Aorta (tissue), 5 donors: ENCODE measurements at regions not wholly inside any gene's neighbourhood (a gene's known extent, or its start where the extent isn't known, plus 50 kb on each side); places are given as distances from the start of the nearest gene placed in this dataset.
"Not testable (repeated sequence)": the region's sequence is repeated elsewhere in the genome, so short reads cannot be mapped to it uniquely, and the experiment has no call there.

Source experiments
- ATAC-seq: fragments of 200-7000 bp; cut with Tn5 transposase; one replicate; pipeline ENCODE4 v1.9.1; 2022; ENCODE audit warnings: moderate library complexity; ENCODE audit not compliant: low FRiP score
- DNase-seq, 2 donors: peaks; one replicate each; pipeline ENCODE4 v3.0.0-alpha.2; 2020
- H3K27ac ChIP-seq, 2 donors: one replicate each; pipeline ENCODE4 v1.5.1; 2013; ENCODE audit warnings: low read length in 2 of 2, mild to moderate bottlenecking in 2 of 2, moderate library complexity in 2 of 2, control low read depth in 1 of 2, inconsistent platforms in 1 of 2, low read depth in 1 of 2
- H3K27me3 ChIP-seq, 2 donors: one replicate each; pipeline ENCODE4 v1.6.1; 2013; ENCODE audit warnings: control low read depth in 1 of 2, low read length in 1 of 2, mild to moderate bottlenecking in 1 of 2, moderate library complexity in 1 of 2; ENCODE audit not compliant: insufficient read depth in 2 of 2, control insufficient read depth in 1 of 2
- H3K36me3 ChIP-seq, 2 donors: one replicate each; pipeline ENCODE4 v1.6.1; 2013; ENCODE audit warnings: control low read depth in 1 of 2, low read length in 1 of 2, mild to moderate bottlenecking in 1 of 2; ENCODE audit not compliant: insufficient read depth in 2 of 2, control insufficient read depth in 1 of 2
- H3K4me1 ChIP-seq, 2 donors: one replicate each; pipeline ENCODE4 v1.6.1; 2013; ENCODE audit warnings: low read length in 2 of 2, control low read depth in 1 of 2, mild to moderate bottlenecking in 1 of 2, moderate library complexity in 1 of 2; ENCODE audit not compliant: insufficient read depth in 2 of 2, control insufficient read depth in 1 of 2
- H3K4me3 ChIP-seq, 2 donors: one replicate each; pipeline ENCODE4 v1.5.1; 2013; ENCODE audit warnings: low read length in 2 of 2, control low read depth in 1 of 2, mild to moderate bottlenecking in 1 of 2
- H3K9me3 ChIP-seq: one replicate; pipeline ENCODE4 v1.6.1; 2013; ENCODE audit warnings: mild to moderate bottlenecking, low read length; ENCODE audit not compliant: control insufficient read depth
- WGBS, 2 donors: extraction: QIAGEN DNeasy Blood & Tissue Kit; methylation state at CpG; one replicate each; pipeline ENCODE4 v1.1.7; 2013; 5-methylcytosine and 5-hydroxymethylcytosine counted together
- intact Hi-C, 2 donors: fragments of 100-400 bp; cut with DNase I; formaldehyde crosslinking; loops; one replicate each; pipeline versions ENCODE4 v1.14.2 to v1.15.0; 2022
- donor health status: healthy with polysubstance abuse.
- donor health status: Bipolar disorder and iron deficiency.
- donor health status: DM: no; HTN: no; CAD: no.
- donor health status: DM: no; HTN: no; CAD: no.
- donor health status: DM: yes; HTN: yes; CAD: no.

- no peak for ATAC-seq
- Histone ChIP-seq H3K4me3 (no peak overlapping the region), H3K36me3 (no peaks in the 10 kb centered on the region), H3K9me3 (no peaks in the 10 kb centered on the region), H3K27ac (no peak overlapping the region), H3K27me3 (no peaks in the 10 kb centered on the region), H3K4me1 (no peaks in the 10 kb centered on the region)
- intact Hi-C loops, result no loop called here
- WGBS, 2 donors, result 80 to 90% methylated on average over 6 of the region's 6 CpGs
- peak in 1 of 2 donors; percentile 27 for DNase-seq
Measured at GRCh38 chr22:23497016-23497885, 82.8 kb downstream of the IGLL1 start.

DNA sequence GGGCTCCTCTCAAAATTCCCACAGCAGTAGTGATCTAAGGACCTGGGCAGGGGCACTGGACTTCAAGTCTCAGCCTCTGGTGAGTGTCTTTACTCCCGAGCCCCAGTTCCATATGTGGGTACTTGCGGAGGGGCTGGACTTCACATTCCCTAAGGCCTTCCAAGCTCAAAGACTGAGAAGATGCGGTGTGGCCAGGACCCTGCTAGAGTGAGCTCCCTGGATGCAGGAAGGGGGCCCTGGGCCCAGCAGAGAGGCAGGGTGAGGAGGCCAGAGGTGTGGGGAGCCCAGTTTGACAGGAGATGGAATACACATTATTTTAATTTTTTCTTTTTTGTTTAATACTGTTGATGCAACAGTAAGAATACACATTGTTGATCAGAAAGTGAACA lies 83.7 kb downstream of the IGLL1 start:
- H3K4me3 ChIP-seq, result no peak overlapping the region
- WGBS, 2 donors, result 75 to 86% methylated on average over 3 of the region's 3 CpGs
- no peaks in the 10 kb centered on the region for H3K36me3 ChIP-seq
- H3K27ac ChIP-seq, result no peak overlapping the region
- H3K27me3 ChIP-seq, result no peaks in the 10 kb centered on the region
- intact Hi-C loops, result no loop called here
- peak in 1 of 2 donors; percentile 45 for DNase-seq
- H3K9me3 ChIP-seq, result no peaks in the 10 kb centered on the region
- ATAC-seq, result no peak
- no peaks in the 10 kb centered on the region for H3K4me1 ChIP-seq

- WGBS, 2 donors, result 70 to 73% methylated on average over 10 of the region's 10 CpGs
- Histone ChIP-seq H3K27me3 (no peaks in the 10 kb centered on the region), H3K27ac (no peak overlapping the region), H3K36me3 (no peaks in the 10 kb centered on the region), H3K4me1 (no peaks in the 10 kb centered on the region), H3K9me3 (no peaks in the 10 kb centered on the region), H3K4me3 (no peak overlapping the region)
- intact Hi-C loops, result no loop called here
- DNase-seq (peak in 1 of 2 donors; percentile 43), ATAC-seq (no peak)
Measured at GRCh38 chr22:23495614-23496444, 84.3 kb downstream of the IGLL1 start.

DNA sequence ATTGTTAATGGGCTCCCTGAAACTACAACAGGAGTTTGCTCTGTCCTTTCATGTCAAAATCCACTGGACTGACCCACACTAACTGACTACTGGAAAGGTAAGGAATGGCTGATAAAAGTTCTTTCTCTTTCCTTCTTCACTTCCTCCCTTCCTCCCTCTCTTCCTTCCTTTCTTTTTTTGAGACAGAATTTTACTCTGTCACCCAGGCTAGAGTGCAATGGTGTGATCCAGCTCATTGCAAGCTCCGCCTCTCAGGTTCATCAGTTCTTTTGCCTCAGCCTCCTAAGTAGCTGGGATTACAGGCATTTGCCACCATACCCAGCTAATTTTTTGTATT lies 85.2 kb downstream of the IGLL1 start:
- no peak overlapping the region for H3K27ac ChIP-seq
- H3K27me3 ChIP-seq, result no peaks in the 10 kb centered on the region
- H3K4me1 ChIP-seq, result no peaks in the 10 kb centered on the region
- no peaks in the 10 kb centered on the region for H3K9me3 ChIP-seq
- 99 to 100% methylated on average over 1 of the region's 1 CpG for WGBS, 2 donors
- no peak overlapping the region for H3K4me3 ChIP-seq
- ATAC-seq (no peak), DNase-seq (no peak)
- H3K36me3 ChIP-seq, result no peaks in the 10 kb centered on the region
- intact Hi-C loops, result no loop called here

- intact Hi-C loops, result no loop called here
- Histone ChIP-seq H3K9me3 (no peaks in the 10 kb centered on the region), H3K4me1 (no peaks in the 10 kb centered on the region), H3K36me3 (no peaks in the 10 kb centered on the region), H3K4me3 (no peak overlapping the region), H3K27me3 (no peaks in the 10 kb centered on the region), H3K27ac (no peak overlapping the region)
- DNase-seq (no peak), ATAC-seq (peak; percentile 83)
- WGBS, 2 donors, result 82 to 84% methylated on average over 4 of the region's 4 CpGs
Measured at GRCh38 chr22:23485490-23485889, 94.6 kb downstream of the IGLL1 start.

DNA sequence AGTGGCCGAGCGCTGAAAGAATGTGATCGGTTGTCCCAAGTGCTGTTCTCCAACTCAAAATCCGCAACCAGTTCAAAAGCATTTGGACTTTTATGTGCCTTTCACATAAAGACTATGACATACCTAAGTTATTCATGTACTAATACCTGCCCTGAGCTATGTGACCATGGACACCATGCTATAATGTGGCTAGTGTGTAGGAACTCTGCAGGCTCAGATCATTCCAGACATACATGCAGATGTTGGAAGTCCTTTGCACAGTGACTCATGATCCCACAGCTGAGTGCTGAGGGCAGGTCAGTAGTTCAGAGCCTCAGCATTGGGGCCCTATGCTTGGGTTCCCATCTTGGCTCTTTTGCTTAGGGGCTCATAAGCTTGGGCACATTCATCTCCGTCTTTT lies 95.4 kb downstream of the IGLL1 start:
- ATAC-seq, result no peak
- no peak for DNase-seq
- Histone ChIP-seq H3K9me3 (no peaks in the 10 kb centered on the region), H3K36me3 (no peaks in the 10 kb centered on the region), H3K27ac (no peak overlapping the region), H3K4me1 (no peaks in the 10 kb centered on the region), H3K4me3 (no peak overlapping the region), H3K27me3 (no peaks in the 10 kb centered on the region)
- WGBS, 2 donors, result 91 to 93% methylated on average over 5 of the region's 5 CpGs
- intact Hi-C loops, result no loop called here

DNA sequence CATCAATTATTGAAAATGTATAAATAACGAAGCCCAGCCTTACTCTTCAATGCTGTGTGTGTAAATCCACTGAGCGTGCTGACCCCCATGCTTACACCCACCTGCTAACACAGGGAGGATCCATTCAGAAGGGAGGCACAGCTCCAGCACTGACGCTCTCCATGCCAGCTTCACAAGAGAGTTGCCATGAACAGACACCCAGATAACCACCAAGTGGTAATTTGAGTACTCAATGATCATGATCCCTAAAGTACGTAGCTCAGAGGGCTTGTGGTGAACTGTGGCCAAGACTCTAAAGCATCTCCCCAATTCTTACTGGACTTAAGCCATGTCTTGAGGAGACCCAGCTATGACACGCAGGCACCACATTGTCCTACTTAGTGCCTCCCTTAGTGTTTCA lies 98.7 kb downstream of the IGLL1 start:
- Histone ChIP-seq H3K4me3 (no peak overlapping the region), H3K9me3 (no peaks in the 10 kb centered on the region), H3K27ac (no peak overlapping the region), H3K36me3 (no peaks in the 10 kb centered on the region), H3K4me1 (no peaks in the 10 kb centered on the region), H3K27me3 (no peaks in the 10 kb centered on the region)
- 90 to 95% methylated on average over 5 of the region's 5 CpGs for WGBS, 2 donors
- no peak for ATAC-seq
- intact Hi-C loops, result no loop called here
- no peak for DNase-seq

GRCh38 chr22:23478175-23478574 lies 101.9 kb downstream of the IGLL1 start:
- Histone ChIP-seq H3K4me1 (no peaks in the 10 kb centered on the region), H3K27me3 (no peaks in the 10 kb centered on the region), H3K36me3 (no peaks in the 10 kb centered on the region), H3K9me3 (no peaks in the 10 kb centered on the region), H3K27ac (no peak overlapping the region), H3K4me3 (no peak overlapping the region)
- ATAC-seq (no peak), DNase-seq (no peak)
- WGBS, 2 donors, result 40 to 56% methylated on average over 4 of the region's 4 CpGs
- intact Hi-C loops, result no loop called here

DNA sequence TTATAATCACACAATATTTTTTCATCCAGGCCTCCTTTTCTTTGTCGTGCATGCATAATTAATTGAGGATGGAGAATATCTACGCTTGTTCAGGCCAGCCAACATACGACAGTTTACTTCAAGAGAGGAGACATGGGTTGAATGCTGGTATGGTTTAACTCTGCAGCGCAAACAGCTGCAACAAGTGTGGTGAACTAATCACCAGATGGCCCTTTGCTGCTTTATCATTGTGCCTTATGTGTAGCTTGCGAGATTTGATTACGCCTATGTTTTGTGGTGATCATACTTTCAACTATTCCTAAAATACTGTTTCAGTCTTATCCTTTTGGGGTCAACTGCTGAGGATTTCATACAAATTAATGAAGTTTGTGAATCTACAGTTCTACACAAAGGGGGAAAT lies 105.6 kb downstream of the IGLL1 start:
- H3K4me3 ChIP-seq, H3K9me3 ChIP-seq, ATAC-seq, H3K27me3 ChIP-seq, intact Hi-C loops, H3K4me1 ChIP-seq, DNase-seq, H3K27ac ChIP-seq, H3K36me3 ChIP-seq: not testable (repeated sequence)
- WGBS, 2 donors, result 90 to 91% methylated on average over 6 of the region's 6 CpGs
